DND-41 (cell line): ENCODE measurements at regions not wholly inside any gene's neighbourhood (a gene's known extent, or its start where the extent isn't known, plus 50 kb on each side); places are given as distances from the start of the nearest gene placed in this dataset.

Experiments used
- CTCF ChIP-seq: IDR thresholded peaks from 2 replicates; pipeline ENCODE4 v1.5.1; 2012; ENCODE audit warnings: borderline replicate concordance, low read length, moderate library complexity, mild to moderate bottlenecking; ENCODE audit not compliant: poor library complexity, severe bottlenecking; ENCODE audit errors: extremely low read depth
- EZH2 ChIP-seq: IDR thresholded peaks from 3 replicates; pipeline ENCODE4 v1.6.1; 2012; ENCODE audit warnings: borderline replicate concordance, low read depth, mild to moderate bottlenecking, moderate library complexity, low read length, inconsistent platforms; ENCODE audit not compliant: severe bottlenecking

- TF ChIP-seq EZH2 = no peak
- no peak for TF ChIP-seq CTCF
These were observed 109.5 kb upstream of the PTPRG start for GRCh38 chr3:61451841-61452240.
